Fibroblast of mammary gland (primary cell): ENCODE measurements at regions not wholly inside any gene's neighbourhood (a gene's known extent, or its start where the extent isn't known, plus 50 kb on each side); places are given as distances from the start of the nearest gene placed in this dataset.
"Not testable (repeated sequence)": the region's sequence is repeated elsewhere in the genome, so short reads cannot be mapped to it uniquely, and the experiment has no call there.

Source experiments
- DNase-seq: peaks from one replicate; pipeline ENCODE4 v3.0.0-alpha.2; 2010; ENCODE audit warnings: low read depth
- H3K4me3 ChIP-seq: 2 replicates; pipeline ENCODE4 v1.5.1; 2011; ENCODE audit warnings: low read depth, mild to moderate bottlenecking, low read length, moderate library complexity; ENCODE audit not compliant: control insufficient read depth
- TF ChIP-seq, protein P1 (sequence below): conservative IDR thresholded peaks from 2 replicates; pipeline ENCODE4 v1.5.1; 2011; ENCODE audit warnings: low read depth, low read length, inconsistent platforms; ENCODE audit not compliant: control insufficient read depth, insufficient read depth

DNA sequence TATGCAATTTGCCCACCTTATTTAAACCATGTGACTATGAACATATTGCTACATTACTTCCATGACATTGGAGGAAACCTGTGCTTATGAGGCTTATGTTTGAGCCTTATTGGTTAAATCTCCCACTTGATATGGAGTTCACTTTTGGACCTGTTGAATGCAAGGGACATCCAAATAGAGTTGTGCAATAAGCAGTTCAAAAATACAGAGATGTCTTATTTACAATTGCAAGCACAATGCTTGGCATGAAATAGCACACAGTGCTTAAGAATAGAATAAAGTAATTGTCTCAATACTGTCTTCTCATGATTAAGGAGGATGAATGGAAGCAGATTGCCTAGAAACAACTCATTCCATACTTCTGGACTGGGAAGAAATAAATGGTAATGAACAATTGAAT is 793.5 kb downstream of the METTL4 start:
- TF ChIP-seq, protein P1, sequence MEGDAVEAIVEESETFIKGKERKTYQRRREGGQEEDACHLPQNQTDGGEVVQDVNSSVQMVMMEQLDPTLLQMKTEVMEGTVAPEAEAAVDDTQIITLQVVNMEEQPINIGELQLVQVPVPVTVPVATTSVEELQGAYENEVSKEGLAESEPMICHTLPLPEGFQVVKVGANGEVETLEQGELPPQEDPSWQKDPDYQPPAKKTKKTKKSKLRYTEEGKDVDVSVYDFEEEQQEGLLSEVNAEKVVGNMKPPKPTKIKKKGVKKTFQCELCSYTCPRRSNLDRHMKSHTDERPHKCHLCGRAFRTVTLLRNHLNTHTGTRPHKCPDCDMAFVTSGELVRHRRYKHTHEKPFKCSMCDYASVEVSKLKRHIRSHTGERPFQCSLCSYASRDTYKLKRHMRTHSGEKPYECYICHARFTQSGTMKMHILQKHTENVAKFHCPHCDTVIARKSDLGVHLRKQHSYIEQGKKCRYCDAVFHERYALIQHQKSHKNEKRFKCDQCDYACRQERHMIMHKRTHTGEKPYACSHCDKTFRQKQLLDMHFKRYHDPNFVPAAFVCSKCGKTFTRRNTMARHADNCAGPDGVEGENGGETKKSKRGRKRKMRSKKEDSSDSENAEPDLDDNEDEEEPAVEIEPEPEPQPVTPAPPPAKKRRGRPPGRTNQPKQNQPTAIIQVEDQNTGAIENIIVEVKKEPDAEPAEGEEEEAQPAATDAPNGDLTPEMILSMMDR: no peak
- no peak for DNase-seq
- no peak overlapping the region for H3K4me3 ChIP-seq

DNA sequence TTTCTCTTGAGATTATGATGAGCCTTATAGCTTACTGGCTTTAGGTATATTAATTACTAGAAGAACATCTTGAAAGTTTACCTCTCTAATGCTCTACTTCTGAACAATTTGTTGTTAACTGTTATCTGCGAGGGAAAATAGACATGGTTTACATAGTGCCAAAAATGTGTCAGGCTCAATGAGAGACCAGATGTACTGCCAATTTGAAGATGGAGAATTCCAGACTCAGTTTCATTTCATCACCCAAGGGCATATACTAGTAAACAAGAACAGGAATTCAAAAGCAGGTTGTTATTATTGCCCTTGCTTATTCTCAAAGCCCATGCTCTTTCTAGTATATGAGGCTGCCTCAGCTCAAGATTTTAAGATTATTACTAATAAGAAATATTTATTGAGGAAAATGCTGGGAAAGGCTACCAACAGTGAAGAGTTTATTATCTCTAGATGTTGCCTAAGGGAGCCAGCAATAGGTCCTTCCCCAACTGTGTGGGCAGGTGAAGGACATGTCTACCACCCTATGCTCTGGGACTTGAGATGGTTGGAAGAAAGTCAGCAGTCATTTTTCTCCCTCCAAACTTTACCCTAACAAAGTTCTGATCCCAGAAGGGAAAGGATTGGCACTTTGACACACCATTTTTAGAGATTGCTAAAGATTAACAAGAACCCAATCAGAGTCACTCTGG is 792.7 kb downstream of the METTL4 start:
- DNase-seq: no peak
- TF ChIP-seq, protein P1: no peak
- no peak overlapping the region for H3K4me3 ChIP-seq

DNA sequence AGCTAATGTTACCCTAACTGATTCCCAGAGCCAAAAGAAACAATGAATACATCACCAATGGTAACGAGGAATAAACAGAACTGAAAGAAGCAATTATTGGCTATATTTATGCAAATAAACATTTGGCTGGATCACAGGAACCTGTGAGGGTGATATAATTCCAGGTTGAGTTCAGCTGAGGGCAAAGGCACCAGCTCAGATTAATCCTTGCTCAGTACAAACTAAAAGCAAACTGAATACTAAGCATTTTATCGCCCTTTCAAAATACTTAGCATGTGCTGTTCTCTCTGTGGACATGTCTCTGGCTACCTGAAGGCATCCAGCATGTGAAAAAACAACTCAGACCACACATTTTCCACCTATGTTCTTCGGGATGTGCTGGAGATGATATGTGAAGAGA is 791.7 kb downstream of the METTL4 start:
- no peak overlapping the region for H3K4me3 ChIP-seq
- TF ChIP-seq, protein P1: no peak
- DNase-seq: no peak

DNA sequence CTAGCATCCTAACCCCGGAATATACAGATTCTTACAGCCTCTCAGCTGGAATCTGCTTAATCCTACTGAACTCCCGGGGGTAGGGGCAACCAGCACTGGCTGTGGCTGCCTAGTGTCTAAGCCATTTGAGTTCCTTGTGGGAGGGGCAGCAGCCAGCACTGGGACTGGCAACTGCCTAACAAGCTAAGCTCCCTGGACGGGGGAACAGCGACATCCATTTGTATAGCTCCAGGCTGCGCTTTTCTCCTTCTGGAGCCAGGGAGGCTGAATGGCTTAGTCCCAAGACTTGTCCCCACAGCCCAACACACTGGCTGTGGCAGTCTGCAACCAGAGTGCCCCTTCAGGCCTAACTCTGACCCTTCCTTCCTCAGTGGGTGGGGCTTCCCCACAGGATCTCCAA is 787.2 kb downstream of the METTL4 start:
- TF ChIP-seq, protein P1: no peak
- no peak overlapping the region for H3K4me3 ChIP-seq
- DNase-seq: no peak

DNA sequence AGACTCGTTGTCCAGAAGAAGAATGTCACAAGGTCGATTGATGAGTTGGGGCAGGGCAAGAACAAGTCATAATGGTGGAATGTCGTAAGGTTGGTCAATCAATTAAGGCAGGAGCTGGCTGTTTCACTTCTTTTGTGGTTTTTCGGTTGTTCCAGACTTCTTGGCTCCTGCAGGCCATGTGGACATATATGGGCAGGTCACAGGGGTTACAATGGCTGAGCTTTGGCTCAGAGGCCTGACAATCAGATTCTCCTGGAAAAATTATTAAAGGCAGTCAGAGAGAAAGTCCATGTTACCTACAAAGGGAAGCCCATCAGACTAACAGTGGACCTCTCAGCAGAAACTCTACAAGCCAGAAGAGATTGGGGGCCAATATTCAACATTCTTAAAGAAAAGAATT is 785.3 kb downstream of the METTL4 start:
- H3K4me3 ChIP-seq, DNase-seq: not testable (repeated sequence)

DNA sequence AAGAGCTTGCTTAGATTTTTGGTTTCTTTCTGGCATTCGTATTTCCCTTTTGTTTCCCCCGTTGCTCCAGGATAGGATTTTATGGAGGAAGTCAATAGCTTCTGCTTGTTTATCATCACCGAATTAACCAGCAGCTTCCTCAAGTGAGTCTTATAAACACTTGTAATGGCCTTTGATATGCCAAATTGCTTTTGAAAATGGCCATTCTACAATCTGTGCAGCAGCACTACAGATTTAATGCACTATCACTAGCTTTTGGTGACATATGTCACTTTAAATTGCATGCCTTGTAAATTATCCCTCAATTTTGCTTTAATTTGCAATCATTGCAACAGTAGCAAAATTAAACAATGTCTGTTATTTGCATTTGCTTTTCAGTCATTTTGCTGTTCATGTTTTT is 774.7 kb downstream of the METTL4 start:
- H3K4me3 ChIP-seq: no peak overlapping the region
- DNase-seq: no peak
- TF ChIP-seq, protein P1: no peak

DNA sequence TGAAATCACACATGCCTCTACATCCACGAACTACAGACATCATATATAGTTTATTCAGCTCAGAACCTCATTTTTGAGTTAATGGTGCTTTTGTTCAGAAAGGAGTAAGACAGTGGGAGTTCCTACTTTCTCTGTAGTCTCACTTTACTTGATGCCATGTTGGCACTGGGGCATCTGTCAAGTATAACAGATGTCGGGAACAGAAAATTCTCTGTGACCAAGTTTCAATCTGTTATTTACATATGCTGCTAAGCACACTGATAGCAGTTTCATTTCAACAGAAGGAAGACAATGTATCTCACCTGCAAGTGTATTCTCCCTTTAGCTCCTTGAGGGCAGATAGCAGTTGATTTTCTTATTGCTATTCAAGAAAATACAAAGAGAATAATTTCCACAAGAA is 774.1 kb downstream of the METTL4 start:
- no peak for DNase-seq
- TF ChIP-seq, protein P1: no peak

More for the DNA sequence above, 774.1 kb downstream of the METTL4 start:
- H3K4me3 ChIP-seq: no peak overlapping the region
